GM18868 (cell line): ENCODE measurements at regions not wholly inside any gene's neighbourhood (a gene's known extent, or its start where the extent isn't known, plus 50 kb on each side); places are given as distances from the start of the nearest gene placed in this dataset.
A peak's percentile ranks its signal among the peaks of the same experiment; 100 is the strongest.
"Not testable (repeated sequence)": the region's sequence is repeated elsewhere in the genome, so short reads cannot be mapped to it uniquely, and the experiment has no call there.

Experiments used
- ATAC-seq: cut with Tn5 transposase; IDR thresholded peaks from one replicate; pipeline ENCODE4 v1.9.1; 2021; ENCODE audit warnings: mild to moderate bottlenecking, moderate library complexity; ENCODE audit not compliant: unreplicated experiment

- ATAC-seq, result no peak
Observed at GRCh38 chrX:117689956-117690355, 426.7 kb downstream of the KLHL13 start.

DNA sequence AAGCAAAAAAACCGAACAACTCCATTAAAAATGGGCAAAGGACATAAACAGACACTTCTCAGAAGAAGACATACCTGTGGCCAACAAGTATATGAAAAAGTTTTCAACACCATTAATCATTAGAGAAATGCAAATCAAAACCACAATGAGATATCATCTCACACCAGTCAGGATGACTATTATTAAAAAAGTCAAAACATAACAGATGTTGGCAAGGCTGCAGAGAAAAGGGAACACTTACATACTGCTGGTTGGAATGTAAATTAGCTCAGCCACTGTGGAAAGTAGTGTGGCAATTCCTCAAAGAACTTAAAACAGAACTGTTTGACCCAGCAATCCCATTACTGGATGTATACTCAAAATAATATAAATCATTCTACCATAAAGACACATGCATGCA, 436.3 kb downstream of the KLHL13 start:
- no peak for ATAC-seq

DNA sequence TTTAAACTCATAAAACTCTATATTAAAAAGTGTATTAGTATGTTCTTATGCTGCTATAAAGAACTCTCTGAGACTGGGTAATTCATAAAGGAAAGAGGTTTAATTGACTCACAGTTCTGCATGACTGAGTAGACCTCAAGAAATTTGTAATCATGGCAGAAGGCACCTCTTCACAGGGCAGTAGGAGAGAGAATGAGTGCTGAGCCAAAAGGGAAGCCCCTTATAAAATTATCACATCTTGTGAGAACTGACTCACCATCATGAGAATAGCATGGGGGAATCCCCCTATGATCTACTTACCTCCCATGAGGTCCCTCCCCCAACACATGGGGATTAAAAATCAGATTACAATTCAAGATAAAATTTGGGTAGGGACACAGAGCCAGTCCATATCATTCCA, 463.2 kb downstream of the KLHL13 start:
- no peak for ATAC-seq

- ATAC-seq, result no peak
Observed at GRCh38 chrX:117645639-117646038, 471.0 kb downstream of the KLHL13 start.

GRCh38 chrX:117641913-117642656, 474.5 kb downstream of the KLHL13 start:
- ATAC-seq, result no peak

- ATAC-seq, result no peak
Observed at GRCh38 chrX:117636826-117637225, 479.8 kb downstream of the KLHL13 start.

DNA sequence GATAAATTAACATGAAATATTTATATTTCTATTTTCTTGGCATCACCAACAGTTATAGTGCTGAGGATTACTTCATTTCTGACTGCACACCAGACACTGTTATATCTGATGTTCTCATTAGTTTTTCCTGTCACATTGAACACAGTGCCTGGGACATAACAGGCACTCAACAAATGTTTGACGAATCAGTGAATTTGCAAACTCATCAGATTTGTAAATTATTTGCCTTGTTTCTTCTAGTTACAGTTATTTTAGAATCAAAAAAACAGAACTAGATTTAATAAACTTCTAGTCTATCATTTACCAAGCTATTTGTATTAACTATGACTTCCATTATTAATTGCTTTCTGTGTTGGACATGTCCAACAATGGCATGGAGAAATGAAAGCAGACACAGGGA, 483.3 kb downstream of the KLHL13 start:
- no peak for ATAC-seq

- no peak for ATAC-seq
Observed at GRCh38 chrX:117628381-117628780, 488.2 kb downstream of the KLHL13 start.

DNA sequence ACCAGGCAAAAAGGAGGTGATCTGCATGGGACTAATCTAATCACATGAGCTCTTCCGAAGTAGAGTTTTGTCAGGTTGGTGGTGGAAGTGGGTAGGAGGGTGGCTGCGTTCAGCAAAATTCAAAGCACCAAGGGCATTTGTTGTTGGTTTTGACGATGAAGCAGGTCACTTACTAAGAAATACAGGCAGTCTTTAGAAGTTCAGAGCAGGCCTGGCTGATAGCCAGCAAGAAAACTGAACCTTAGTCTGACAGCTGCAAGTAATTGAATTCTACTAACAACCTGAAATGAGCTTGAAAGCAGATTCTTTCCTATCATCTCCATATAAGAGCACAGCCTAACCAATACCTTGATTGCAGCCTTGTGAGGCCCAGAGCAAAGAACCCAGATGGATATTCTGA, 505.8 kb downstream of the KLHL13 start:
- ATAC-seq, result no peak

GRCh38 chrX:117610049-117610448, 506.6 kb downstream of the KLHL13 start:
- no peak for ATAC-seq

GRCh38 chrX:117607561-117607960, 509.0 kb downstream of the KLHL13 start:
- no peak for ATAC-seq

- not testable (repeated sequence) for ATAC-seq
Observed at GRCh38 chrX:117606101-117606500, 510.5 kb downstream of the KLHL13 start.

DNA sequence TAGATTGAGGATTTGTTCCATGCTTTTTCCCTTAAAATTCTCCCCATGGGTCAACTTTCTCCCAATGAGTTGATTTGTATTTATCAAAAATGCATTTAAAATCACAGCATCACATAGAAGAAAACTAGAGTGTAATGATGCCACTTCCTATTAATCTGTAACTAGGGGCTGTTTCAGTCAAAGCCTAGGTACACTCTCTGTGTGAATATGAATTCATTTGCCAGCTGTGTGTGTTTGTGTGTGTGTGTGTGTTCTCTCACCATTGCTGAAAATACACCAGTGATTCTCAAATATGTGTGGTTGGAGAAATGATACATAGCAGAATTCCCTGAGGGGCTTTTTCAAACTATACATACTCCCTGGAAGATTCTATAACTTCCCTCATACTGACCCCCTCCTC, 546.5 kb downstream of the KLHL13 start:
- ATAC-seq, result no peak

- ATAC-seq, result no peak
Observed at GRCh38 chrX:117568238-117568637, 548.4 kb downstream of the KLHL13 start.

DNA sequence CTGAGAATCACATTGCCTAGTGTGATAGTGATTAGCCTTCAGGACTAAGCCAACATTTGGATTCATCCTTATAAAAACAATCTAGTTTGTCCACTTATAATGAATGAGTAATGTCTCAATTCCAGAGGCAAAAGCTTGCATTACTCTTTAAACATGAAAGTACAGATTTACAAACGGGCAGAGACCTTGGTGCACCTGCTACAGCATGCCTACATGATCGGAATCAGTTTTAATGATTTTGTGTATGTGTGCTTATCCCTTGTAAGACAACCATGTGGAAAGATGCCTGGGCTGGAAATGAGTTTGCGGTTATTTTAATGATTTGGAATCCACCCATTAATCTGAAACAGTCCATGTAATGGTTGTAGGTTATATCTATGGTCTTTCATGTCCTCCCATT, 572.7 kb downstream of the KLHL13 start:
- ATAC-seq, result no peak

- ATAC-seq, result no peak
Observed at GRCh38 chrX:117539090-117539418, 577.6 kb downstream of the KLHL13 start.

- no peak for ATAC-seq
Observed at GRCh38 chrX:117538178-117539089, 578.2 kb downstream of the KLHL13 start.

DNA sequence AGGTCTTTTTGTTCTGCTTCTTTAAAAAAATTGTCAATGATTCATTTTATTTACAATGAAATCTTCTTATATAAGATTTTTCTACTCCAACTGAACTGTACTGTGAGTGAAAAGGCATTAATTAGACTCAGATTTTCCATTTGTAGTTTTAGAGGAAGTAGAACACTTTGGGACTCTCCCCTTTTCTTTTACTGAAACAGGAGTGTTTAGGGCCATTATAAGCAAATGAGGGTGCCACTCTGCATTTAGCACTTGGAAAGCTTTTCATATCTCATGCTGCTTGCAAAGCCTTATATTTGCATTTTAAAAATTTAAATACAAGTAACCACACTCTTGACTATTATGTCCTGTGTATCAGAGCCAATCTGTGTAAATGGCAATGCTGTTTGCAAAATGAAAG, 584.3 kb downstream of the KLHL13 start:
- ATAC-seq, result peak; percentile 40

- no peak for ATAC-seq
Observed at GRCh38 chrX:117522725-117523700, 593.6 kb downstream of the KLHL13 start.

DNA sequence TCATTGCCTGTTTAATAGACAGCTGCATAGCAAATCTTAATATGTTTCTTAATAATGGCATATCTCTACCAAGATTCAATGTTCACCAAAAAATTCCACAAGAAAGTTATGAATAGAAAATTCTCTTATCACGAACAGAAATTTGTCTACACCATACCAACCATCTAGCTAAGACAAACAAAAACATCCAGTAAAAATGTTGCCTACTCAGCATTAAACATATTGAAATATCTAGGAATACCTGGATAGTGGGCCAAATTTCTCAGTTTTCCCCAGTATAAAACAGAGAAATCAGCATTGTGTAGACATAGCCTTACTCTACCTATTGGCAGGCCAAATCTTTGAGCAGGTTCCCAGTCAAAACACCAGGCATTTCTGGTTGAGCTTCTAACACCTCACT, 598.6 kb downstream of the KLHL13 start:
- no peak for ATAC-seq

GRCh38 chrX:117511379-117511778, 605.2 kb downstream of the KLHL13 start:
- ATAC-seq, result no peak
